A673 (cell line): ENCODE measurements at regions not wholly inside any gene's neighbourhood (a gene's known extent, or its start where the extent isn't known, plus 50 kb on each side); places are given as distances from the start of the nearest gene placed in this dataset.

ENCODE experiments used
- BruUV-seq: library from RNA; stranded (reverse); fragments of 400-500 nt; replicated peaks from 2 replicates; lab custom pipeline; 2021; lab: Mats Ljungman, UMichigan
- CTCF ChIA-PET: fragments of 300-600 bp; sonication (Branson Sonifier 250); formaldehyde crosslinking; loops from one replicate; lab custom pipeline; 2022; ENCODE audit warnings: antibody characterized with exemption; lab: Charles Lee
- POLR2A ChIA-PET: fragments of 300-600 bp; sonication (Branson Sonifier 250); formaldehyde crosslinking; loops from one replicate; lab custom pipeline; 2022; ENCODE audit warnings: antibody characterized with exemption; ENCODE audit not compliant: low non-redundant PET; lab: Charles Lee
- DNase-seq: peaks from one replicate; pipeline ENCODE4 v3.0.0-alpha.2; 2015; ENCODE audit warnings: low spot score
- H3K27ac ChIP-seq: fragments of 200-600 bp; sonication (generic); 2 replicates; pipeline ENCODE4 v1.5.1; 2016; ENCODE audit warnings: mixed run types, low read depth, mild to moderate bottlenecking, mixed read lengths, antibody characterized with exemption, low read length; ENCODE audit not compliant: poor library complexity, severe bottlenecking
- H3K27me3 ChIP-seq: fragments of 200-600 bp; sonication (generic); replicated peaks from 2 replicates; pipeline ENCODE4 v1.6.1; 2017; ENCODE audit warnings: mixed run types, low read depth, mild to moderate bottlenecking, mixed read lengths, antibody characterized with exemption, low read length; ENCODE audit not compliant: insufficient read depth, poor library complexity
- H3K36me3 ChIP-seq: fragments of 200-600 bp; sonication (generic); 2 replicates; pipeline ENCODE4 v1.6.1; 2016; ENCODE audit warnings: mixed run types, mild to moderate bottlenecking, mixed read lengths, antibody characterized with exemption, low read length; ENCODE audit not compliant: insufficient read depth, poor library complexity, severe bottlenecking
- H3K4me1 ChIP-seq: fragments of 200-600 bp; sonication (generic); 2 replicates; pipeline ENCODE4 v1.6.1; 2017; ENCODE audit warnings: mixed run types, mild to moderate bottlenecking, mixed read lengths, antibody characterized with exemption, low read length; ENCODE audit not compliant: insufficient read depth, poor library complexity, severe bottlenecking
- H3K4me3 ChIP-seq: fragments of 200-600 bp; sonication (generic); 2 replicates; pipeline ENCODE4 v1.5.1; 2016; ENCODE audit warnings: low read depth, mixed run types, mild to moderate bottlenecking, mixed read lengths, low read length; ENCODE audit not compliant: poor library complexity, severe bottlenecking
- H3K9me3 ChIP-seq: fragments of 200-600 bp; sonication (generic); 2 replicates; pipeline ENCODE4 v1.6.1; 2016; ENCODE audit warnings: mixed run types, low read depth, mild to moderate bottlenecking, mixed read lengths, antibody characterized with exemption, low read length; ENCODE audit not compliant: poor library complexity, severe bottlenecking
- EZH2 ChIP-seq: fragments of 200-600 bp; sonication (generic); IDR thresholded peaks from 2 replicates; pipeline ENCODE4 v1.6.1; 2017; ENCODE audit warnings: borderline replicate concordance, low read depth, mild to moderate bottlenecking, mixed read lengths, antibody characterized with exemption, low read length; ENCODE audit not compliant: poor library complexity, severe bottlenecking
- intact Hi-C: fragments of 100-400 bp; cut with micrococcal nuclease; formaldehyde crosslinking; loops from one replicate; pipeline ENCODE4 v1.10.0; 2022; ENCODE audit not compliant: unreplicated experiment
- TF ChIP-seq, protein P1 (sequence below): fragments of 300-800, 200-600 bp; sonication (generic); conservative IDR thresholded peaks from 2 replicates; pipeline ENCODE4 v1.5.1; 2017; ENCODE audit warnings: low read depth, mild to moderate bottlenecking, antibody characterized with exemption, low read length, moderate library complexity, mixed read lengths

DNA sequence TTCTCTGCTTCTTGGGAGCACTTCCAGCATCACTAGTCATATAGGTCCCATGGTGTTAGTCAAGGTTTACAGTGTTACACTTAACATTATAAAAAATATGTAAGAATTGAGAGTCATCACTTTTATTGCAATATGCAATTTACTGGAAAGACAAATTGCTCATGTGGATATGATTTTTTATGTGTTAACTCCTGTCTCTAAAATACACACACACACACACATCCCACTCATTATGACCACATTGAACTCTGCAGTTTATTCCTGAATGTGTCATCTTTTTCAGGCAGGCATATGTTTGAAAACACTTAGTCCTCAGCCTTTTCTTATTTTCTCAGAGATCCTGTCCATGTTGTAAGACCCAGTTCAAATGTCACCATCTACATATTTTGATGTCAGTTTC lies 148.5 kb upstream of the MRPS30 start:
- Histone ChIP-seq H3K27ac (no peak overlapping the region), H3K9me3 (peaks cover 6% of the 10 kb centered on the region), H3K4me1 (no peaks in the 10 kb centered on the region), H3K27me3 (no peaks in the 10 kb centered on the region), H3K4me3 (no peak overlapping the region), H3K36me3 (no peaks in the 10 kb centered on the region)
- no peak for TF ChIP-seq EZH2
- TF ChIP-seq, protein P1, sequence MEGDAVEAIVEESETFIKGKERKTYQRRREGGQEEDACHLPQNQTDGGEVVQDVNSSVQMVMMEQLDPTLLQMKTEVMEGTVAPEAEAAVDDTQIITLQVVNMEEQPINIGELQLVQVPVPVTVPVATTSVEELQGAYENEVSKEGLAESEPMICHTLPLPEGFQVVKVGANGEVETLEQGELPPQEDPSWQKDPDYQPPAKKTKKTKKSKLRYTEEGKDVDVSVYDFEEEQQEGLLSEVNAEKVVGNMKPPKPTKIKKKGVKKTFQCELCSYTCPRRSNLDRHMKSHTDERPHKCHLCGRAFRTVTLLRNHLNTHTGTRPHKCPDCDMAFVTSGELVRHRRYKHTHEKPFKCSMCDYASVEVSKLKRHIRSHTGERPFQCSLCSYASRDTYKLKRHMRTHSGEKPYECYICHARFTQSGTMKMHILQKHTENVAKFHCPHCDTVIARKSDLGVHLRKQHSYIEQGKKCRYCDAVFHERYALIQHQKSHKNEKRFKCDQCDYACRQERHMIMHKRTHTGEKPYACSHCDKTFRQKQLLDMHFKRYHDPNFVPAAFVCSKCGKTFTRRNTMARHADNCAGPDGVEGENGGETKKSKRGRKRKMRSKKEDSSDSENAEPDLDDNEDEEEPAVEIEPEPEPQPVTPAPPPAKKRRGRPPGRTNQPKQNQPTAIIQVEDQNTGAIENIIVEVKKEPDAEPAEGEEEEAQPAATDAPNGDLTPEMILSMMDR: no peak
- intact Hi-C loops: no loop called here
- no peak for DNase-seq
- POLR2A ChIA-PET: no interaction called here
- no TSS peak for BruUV-seq
- CTCF ChIA-PET: no interaction called here

DNA sequence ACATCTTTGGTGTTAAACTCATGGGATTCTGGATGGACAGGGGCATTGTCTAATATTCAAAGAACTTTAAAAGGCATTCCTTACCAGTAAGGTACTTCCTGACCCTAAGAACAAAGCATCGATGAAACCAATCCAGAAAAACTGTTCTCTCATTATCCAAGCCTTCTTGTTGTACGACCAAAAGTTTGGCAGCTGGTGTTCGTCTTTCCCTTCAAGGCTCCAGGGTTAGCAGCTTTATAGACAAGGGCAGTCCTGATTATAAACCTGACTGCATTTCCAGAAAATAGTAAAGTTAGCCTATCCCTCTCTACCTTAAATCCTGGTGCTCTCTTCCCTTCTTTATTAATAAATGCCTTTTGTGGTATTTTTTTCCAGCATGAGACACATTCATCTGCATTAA lies 149.4 kb upstream of the MRPS30 start:
- TF ChIP-seq, protein P1: no peak
- no peak for TF ChIP-seq EZH2

DNA sequence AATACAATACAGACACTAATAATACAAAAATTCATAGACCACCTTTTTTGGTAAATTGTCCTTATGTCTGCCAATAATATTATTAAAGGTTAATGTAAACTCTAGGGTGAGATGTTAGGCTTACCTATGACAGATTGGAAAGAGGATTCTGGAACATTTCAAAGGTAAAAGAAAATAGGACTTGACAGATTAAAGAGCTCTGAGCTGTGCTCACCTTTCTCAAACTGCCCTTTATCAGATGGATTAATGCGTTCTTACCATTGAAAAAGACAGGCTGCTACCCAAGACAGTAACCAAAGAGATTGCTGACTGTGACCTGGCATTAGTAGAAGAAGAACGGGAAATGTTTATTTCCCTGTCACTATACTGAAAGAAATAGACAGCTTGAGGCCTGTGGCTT lies 156.1 kb upstream of the MRPS30 start:
- CTCF ChIA-PET: no interaction called here
- peaks cover 6% of the 10 kb centered on the region for H3K9me3 ChIP-seq
- no peaks in the 10 kb centered on the region for H3K27me3 ChIP-seq
- no peak for TF ChIP-seq EZH2
- TF ChIP-seq, protein P1: no peak
- no peak overlapping the region for H3K27ac ChIP-seq
- no peaks in the 10 kb centered on the region for H3K4me1 ChIP-seq
- DNase-seq: no peak
- BruUV-seq: no TSS peak
- POLR2A ChIA-PET: no interaction called here
- no peaks in the 10 kb centered on the region for H3K36me3 ChIP-seq
- no peak overlapping the region for H3K4me3 ChIP-seq
- intact Hi-C loops: no loop called here

More for the DNA sequence above, 149.4 kb upstream of the MRPS30 start:
- POLR2A ChIA-PET: no interaction called here
- Histone ChIP-seq H3K36me3 (no peaks in the 10 kb centered on the region), H3K27ac (no peak overlapping the region), H3K27me3 (no peaks in the 10 kb centered on the region), H3K4me1 (no peaks in the 10 kb centered on the region), H3K9me3 (peaks cover 6% of the 10 kb centered on the region), H3K4me3 (no peak overlapping the region)
- CTCF ChIA-PET: no interaction called here
- no TSS peak for BruUV-seq
- intact Hi-C loops: no loop called here
- DNase-seq: no peak
